T-helper 1 cell (primary cell): ENCODE measurements at regions not wholly inside any gene's neighbourhood (a gene's known extent, or its start where the extent isn't known, plus 50 kb on each side); places are given as distances from the start of the nearest gene placed in this dataset.

Experiments
- DNase-seq, 5 donors: peaks; one replicate each; pipeline ENCODE4 v3.0.0-alpha.2; 2012 to 2020

- DNase-seq = no peak
These were observed 274.4 kb downstream of the PLPP3 start for GRCh38 chr1:56304975-56305374.

- DNase-seq = no peak
These were observed 275.6 kb downstream of the PLPP3 start for GRCh38 chr1:56303805-56304204.

GRCh38 chr1:56302878-56303277 is 276.5 kb downstream of the PLPP3 start:
- no peak for DNase-seq

GRCh38 chr1:56301791-56302190 is 277.6 kb downstream of the PLPP3 start:
- no peak for DNase-seq

GRCh38 chr1:56300836-56301235 is 278.5 kb downstream of the PLPP3 start:
- no peak for DNase-seq

GRCh38 chr1:56298866-56299265 is 280.5 kb downstream of the PLPP3 start:
- DNase-seq = no peak

GRCh38 chr1:56297904-56298303 is 281.5 kb downstream of the PLPP3 start:
- DNase-seq = no peak

- no peak for DNase-seq
These were observed 282.2 kb downstream of the PLPP3 start for GRCh38 chr1:56297208-56297607.

- no peak for DNase-seq
These were observed 283.1 kb downstream of the PLPP3 start for GRCh38 chr1:56295949-56296929.

- DNase-seq = no peak
These were observed 287.9 kb downstream of the PLPP3 start for GRCh38 chr1:56291374-56291919.

GRCh38 chr1:56289260-56289659 is 290.1 kb downstream of the PLPP3 start:
- no peak for DNase-seq

GRCh38 chr1:56287721-56288120 is 291.6 kb downstream of the PLPP3 start:
- DNase-seq = no peak

- no peak for DNase-seq
These were observed 292.4 kb downstream of the PLPP3 start for GRCh38 chr1:56286956-56287355.

- no peak for DNase-seq
These were observed 292.9 kb downstream of the PLPP3 start for GRCh38 chr1:56286506-56286905.

GRCh38 chr1:56285554-56286402 is 293.6 kb downstream of the PLPP3 start:
- DNase-seq = no peak

- DNase-seq = no peak
These were observed 294.4 kb downstream of the PLPP3 start for GRCh38 chr1:56284928-56285327.

- DNase-seq = no peak
These were observed 301.3 kb downstream of the PLPP3 start for GRCh38 chr1:56278061-56278460.

- no peak for DNase-seq
These were observed 310.7 kb downstream of the PLPP3 start for GRCh38 chr1:56268519-56269140.

GRCh38 chr1:56267611-56268010 is 311.8 kb downstream of the PLPP3 start:
- DNase-seq = no peak

- no peak for DNase-seq
These were observed 313.0 kb downstream of the PLPP3 start for GRCh38 chr1:56266359-56266758.

- no peak for DNase-seq
These were observed 314.1 kb downstream of the PLPP3 start for GRCh38 chr1:56265216-56265615.

- no peak for DNase-seq
These were observed 315.5 kb downstream of the PLPP3 start for GRCh38 chr1:56263908-56264307.

- no peak for DNase-seq
These were observed 321.0 kb downstream of the PLPP3 start for GRCh38 chr1:56258371-56258770.
